CD4-positive, alpha-beta T cell treated with Interferon alpha-2 for 1 hour (primary cell): ENCODE measurements at regions not wholly inside any gene's neighbourhood (a gene's known extent, or its start where the extent isn't known, plus 50 kb on each side); places are given as distances from the start of the nearest gene placed in this dataset.

Source experiments
- DNase-seq, 2 donors: peaks; one replicate each; pipeline ENCODE4 v3.0.0-alpha.2; 2020 to 2022

GRCh38 chr12:126757326-126757725 lies 1509.6 kb upstream of the TMEM132C start:
- no peak for DNase-seq

GRCh38 chr12:126760092-126760491 lies 1506.9 kb upstream of the TMEM132C start:
- no peak for DNase-seq

- no peak for DNase-seq
Observed at GRCh38 chr12:126761420-126761819, 1505.5 kb upstream of the TMEM132C start.

- DNase-seq, result no peak
Observed at GRCh38 chr12:126762150-126762549, 1504.8 kb upstream of the TMEM132C start.

GRCh38 chr12:126763359-126763758 lies 1503.6 kb upstream of the TMEM132C start:
- DNase-seq, result no peak

GRCh38 chr12:126767334-126767733 lies 1499.6 kb upstream of the TMEM132C start:
- DNase-seq, result no peak

- DNase-seq, result peak in 1 of 2 donors; percentile 65
Observed at GRCh38 chr12:126768517-126768916, 1498.5 kb upstream of the TMEM132C start.

GRCh38 chr12:126770188-126770587 lies 1496.8 kb upstream of the TMEM132C start:
- DNase-seq, result no peak

- peak; percentile 61 to 87 for DNase-seq
Observed at GRCh38 chr12:126772171-126772864, 1494.7 kb upstream of the TMEM132C start.

GRCh38 chr12:126773012-126773411 lies 1494.0 kb upstream of the TMEM132C start:
- no peak for DNase-seq

GRCh38 chr12:126773491-126773890 lies 1493.5 kb upstream of the TMEM132C start:
- DNase-seq, result no peak

- DNase-seq, result no peak
Observed at GRCh38 chr12:126776026-126776655, 1490.8 kb upstream of the TMEM132C start.

GRCh38 chr12:126780343-126780742 lies 1486.6 kb upstream of the TMEM132C start:
- no peak for DNase-seq

GRCh38 chr12:126781593-126781992 lies 1485.4 kb upstream of the TMEM132C start:
- no peak for DNase-seq

- DNase-seq, result no peak
Observed at GRCh38 chr12:126782083-126782482, 1484.9 kb upstream of the TMEM132C start.

GRCh38 chr12:126784328-126784921 lies 1482.5 kb upstream of the TMEM132C start:
- DNase-seq, result peak in 1 of 2 donors; percentile 42

GRCh38 chr12:126789963-126790362 lies 1477.0 kb upstream of the TMEM132C start:
- no peak for DNase-seq

- no peak for DNase-seq
Observed at GRCh38 chr12:126791122-126791521, 1475.8 kb upstream of the TMEM132C start.

GRCh38 chr12:126792411-126792810 lies 1474.6 kb upstream of the TMEM132C start:
- no peak for DNase-seq

- no peak for DNase-seq
Observed at GRCh38 chr12:126797525-126797924, 1469.4 kb upstream of the TMEM132C start.

- DNase-seq, result no peak
Observed at GRCh38 chr12:126798449-126798848, 1468.5 kb upstream of the TMEM132C start.

GRCh38 chr12:126807312-126807865 lies 1459.6 kb upstream of the TMEM132C start:
- no peak for DNase-seq

GRCh38 chr12:126811391-126811790 lies 1455.6 kb upstream of the TMEM132C start:
- DNase-seq, result no peak

- no peak for DNase-seq
Observed at GRCh38 chr12:126819554-126819953, 1447.4 kb upstream of the TMEM132C start.
